ENCODE measurements at regions not wholly inside any gene's neighbourhood (a gene's known extent, or its start where the extent isn't known, plus 50 kb on each side); places are given as distances from the start of the nearest gene placed in this dataset.

DNA sequence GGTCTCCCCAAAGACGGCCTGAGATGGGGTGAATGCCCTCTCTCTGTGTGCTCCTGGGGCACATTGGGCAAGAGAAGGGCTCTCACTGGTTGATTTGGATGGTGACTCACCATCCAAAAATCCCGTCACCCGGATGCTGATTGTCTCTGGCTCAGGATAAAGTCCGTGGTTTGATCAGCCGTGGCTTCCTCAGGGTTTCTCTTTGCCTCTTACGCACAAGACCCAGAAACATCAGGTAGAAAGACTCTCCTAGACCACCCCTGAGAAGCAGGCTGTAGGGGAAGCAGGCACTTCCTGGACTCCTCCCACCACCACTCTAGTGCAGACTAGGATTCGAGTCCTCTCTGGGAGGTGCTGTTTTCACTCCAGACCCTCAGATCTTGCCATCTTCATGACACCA, 176.1 kb upstream of the NCAM1 start:
- no peak for TF ChIP-seq Cebpa-rat (IDR thresholded peaks at IDR 0.05)
- Histone ChIP-seq H3K36me3 (no peaks in the 10 kb centered on the region), H4K20me1 (no peaks in the 10 kb centered on the region), H3K4me3 (no peak overlapping the region), H3K27me3 (no peaks in the 10 kb centered on the region), H3K9ac (no peak overlapping the region), H3K4me1 (no peaks in the 10 kb centered on the region), H3K4me2 (no peak overlapping the region), H3K27ac (no peak overlapping the region), H3K9me3 (no peaks in the 10 kb centered on the region)

DNA sequence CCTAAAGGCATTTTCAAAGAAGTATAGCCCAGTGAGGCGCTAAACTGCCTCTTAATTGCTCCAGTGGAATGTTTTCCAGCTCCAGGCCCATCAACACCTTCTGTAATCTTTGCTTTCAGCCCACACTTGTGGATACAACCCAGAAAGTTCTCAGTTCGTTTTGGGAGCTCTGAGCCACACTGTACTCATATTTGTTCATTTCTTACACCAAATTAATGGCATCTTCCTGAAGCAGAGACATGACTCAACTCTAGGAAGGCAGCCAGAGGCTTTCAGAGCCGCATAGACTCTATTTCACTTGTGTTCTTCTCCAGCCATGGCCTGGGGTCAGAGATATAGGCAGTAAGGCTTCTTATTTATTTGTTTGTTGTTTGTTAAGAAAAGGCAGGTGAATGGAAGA, 175.5 kb upstream of the NCAM1 start:
- no peak overlapping the region for H3K27ac ChIP-seq
- H3K4me1 ChIP-seq: no peaks in the 10 kb centered on the region
- no peak overlapping the region for H3K4me3 ChIP-seq
- no peak for TF ChIP-seq Cebpa-rat (IDR thresholded peaks at IDR 0.05)
- no peak overlapping the region for H3K4me2 ChIP-seq
- H4K20me1 ChIP-seq: no peaks in the 10 kb centered on the region
- H3K9me3 ChIP-seq: no peaks in the 10 kb centered on the region
- no peak overlapping the region for H3K9ac ChIP-seq
- no peaks in the 10 kb centered on the region for H3K36me3 ChIP-seq
- no peaks in the 10 kb centered on the region for H3K27me3 ChIP-seq

DNA sequence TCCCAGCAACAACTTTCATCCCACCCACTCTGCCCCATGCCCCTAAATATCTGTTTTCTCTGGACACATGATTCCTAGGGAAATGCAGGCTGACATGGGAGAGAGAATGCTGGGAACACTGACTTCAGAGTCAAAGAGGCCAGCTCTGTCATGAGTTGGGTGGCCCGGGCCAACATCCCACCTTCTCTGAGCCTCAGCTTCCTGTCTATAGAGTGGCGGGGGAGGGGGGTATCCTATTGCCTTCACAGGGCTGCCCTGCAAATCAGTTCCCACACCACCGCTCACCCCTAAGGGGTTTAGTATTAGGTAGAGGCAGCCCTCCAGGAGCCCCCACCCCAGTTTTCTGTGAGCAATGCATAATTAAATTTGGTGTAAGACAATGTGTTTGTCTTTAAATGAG, 175.0 kb upstream of the NCAM1 start:
- Histone ChIP-seq H3K4me1 (no peaks in the 10 kb centered on the region), H3K4me3 (no peak overlapping the region), H4K20me1 (no peaks in the 10 kb centered on the region), H3K27ac (no peak overlapping the region), H3K27me3 (no peaks in the 10 kb centered on the region), H3K36me3 (no peaks in the 10 kb centered on the region), H3K9ac (no peak overlapping the region), H3K4me2 (no peak overlapping the region), H3K9me3 (no peaks in the 10 kb centered on the region)
- no peak for TF ChIP-seq Cebpa-rat (IDR thresholded peaks at IDR 0.05)

- no peak overlapping the region for H3K9ac ChIP-seq
- H4K20me1 ChIP-seq: no peaks in the 10 kb centered on the region
- H3K4me3 ChIP-seq: no peak overlapping the region
- no peaks in the 10 kb centered on the region for H3K4me1 ChIP-seq
- H3K4me2 ChIP-seq: no peak overlapping the region
- no peaks in the 10 kb centered on the region for H3K9me3 ChIP-seq
- no peaks in the 10 kb centered on the region for H3K36me3 ChIP-seq
- no peaks in the 10 kb centered on the region for H3K27me3 ChIP-seq
- no peak overlapping the region for H3K27ac ChIP-seq
- no peak for TF ChIP-seq Cebpa-rat (IDR thresholded peaks at IDR 0.05)
Observed at GRCh38 chr11:112786886-112787530, 174.2 kb upstream of the NCAM1 start.

GRCh38 chr11:112789481-112789880, 171.7 kb upstream of the NCAM1 start:
- no peak for TF ChIP-seq Cebpa-rat (IDR thresholded peaks at IDR 0.05)
- H3K36me3 ChIP-seq: no peaks in the 10 kb centered on the region
- H3K9ac ChIP-seq: no peak overlapping the region
- no peaks in the 10 kb centered on the region for H3K27me3 ChIP-seq
- H3K4me3 ChIP-seq: no peak overlapping the region
- no peak overlapping the region for H3K4me2 ChIP-seq
- H4K20me1 ChIP-seq: no peaks in the 10 kb centered on the region
- H3K9me3 ChIP-seq: no peaks in the 10 kb centered on the region
- peaks cover 7% of the 10 kb centered on the region for H3K4me1 ChIP-seq
- H3K27ac ChIP-seq: no peak overlapping the region

DNA sequence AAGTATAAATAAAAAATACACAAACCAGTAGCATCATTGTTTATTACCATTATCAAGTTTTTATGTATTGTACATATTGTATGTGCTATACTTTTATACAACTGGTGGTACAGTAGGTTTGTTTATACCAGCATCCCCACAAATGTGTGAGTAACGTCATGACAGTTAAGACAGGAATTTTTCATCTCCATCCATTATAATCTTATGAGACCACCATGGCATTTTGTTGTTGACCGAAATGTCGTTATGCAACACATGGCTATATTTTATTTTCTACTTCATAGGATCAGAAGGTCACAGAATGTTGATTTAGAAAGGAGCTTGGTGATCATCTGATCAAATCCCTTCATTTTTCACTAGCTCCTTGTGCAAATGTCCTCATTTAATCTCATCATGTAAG, 170.9 kb upstream of the NCAM1 start:
- H3K4me1 ChIP-seq: peaks cover 15% of the 10 kb centered on the region
- H3K9ac ChIP-seq: no peak overlapping the region
- no peaks in the 10 kb centered on the region for H4K20me1 ChIP-seq
- no peaks in the 10 kb centered on the region for H3K9me3 ChIP-seq
- H3K36me3 ChIP-seq: no peaks in the 10 kb centered on the region
- H3K4me3 ChIP-seq: no peak overlapping the region
- no peak overlapping the region for H3K27ac ChIP-seq
- H3K4me2 ChIP-seq: no peak overlapping the region
- no peak for TF ChIP-seq Cebpa-rat (IDR thresholded peaks at IDR 0.05)
- no peaks in the 10 kb centered on the region for H3K27me3 ChIP-seq

GRCh38 chr11:112792070-112792469, 169.2 kb upstream of the NCAM1 start:
- Histone ChIP-seq H3K9ac (no peak overlapping the region), H3K4me2 (no peak overlapping the region), H3K4me1 (peaks cover 29% of the 10 kb centered on the region), H3K4me3 (no peak overlapping the region), H3K36me3 (no peaks in the 10 kb centered on the region), H4K20me1 (no peaks in the 10 kb centered on the region), H3K9me3 (no peaks in the 10 kb centered on the region), H3K27ac (no peak overlapping the region), H3K27me3 (no peaks in the 10 kb centered on the region)
- no peak for TF ChIP-seq Cebpa-rat (IDR thresholded peaks at IDR 0.05)

DNA sequence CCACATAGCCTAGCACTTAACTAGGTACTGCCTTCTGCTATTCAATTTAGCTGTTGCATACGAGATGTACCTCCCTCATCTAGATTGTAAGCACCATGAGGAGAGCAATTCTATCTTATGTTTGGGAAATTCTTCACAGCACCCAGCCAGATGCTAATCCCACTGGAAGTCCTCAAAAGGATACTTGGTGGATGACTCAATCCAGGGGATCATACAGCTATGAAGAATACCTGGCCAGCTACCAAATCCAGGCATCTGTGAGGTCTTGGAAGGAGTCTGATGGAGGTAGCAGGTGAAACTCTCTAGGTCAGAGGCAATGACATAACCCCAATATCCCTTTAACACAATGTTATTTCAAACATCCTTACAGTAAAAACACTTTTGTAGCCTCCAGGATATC, 167.8 kb upstream of the NCAM1 start:
- Histone ChIP-seq H4K20me1 (no peaks in the 10 kb centered on the region), H3K9me3 (no peaks in the 10 kb centered on the region), H3K4me3 (no peak overlapping the region), H3K9ac (no peak overlapping the region), H3K27me3 (no peaks in the 10 kb centered on the region), H3K27ac (no peak overlapping the region), H3K36me3 (no peaks in the 10 kb centered on the region), H3K4me2 (no peak overlapping the region), H3K4me1 (peaks cover 29% of the 10 kb centered on the region)
- no peak for TF ChIP-seq Cebpa-rat (IDR thresholded peaks at IDR 0.05)

GRCh38 chr11:112794331-112794846, 166.8 kb upstream of the NCAM1 start:
- Histone ChIP-seq H3K9ac (no peak overlapping the region), H4K20me1 (no peaks in the 10 kb centered on the region), H3K9me3 (no peaks in the 10 kb centered on the region), H3K4me2 (no peak overlapping the region), H3K4me3 (no peak overlapping the region), H3K27ac (no peak overlapping the region), H3K27me3 (no peaks in the 10 kb centered on the region), H3K4me1 (peaks cover 29% of the 10 kb centered on the region), H3K36me3 (no peaks in the 10 kb centered on the region)
- TF ChIP-seq Cebpa-rat (IDR thresholded peaks at IDR 0.05): no peak

DNA sequence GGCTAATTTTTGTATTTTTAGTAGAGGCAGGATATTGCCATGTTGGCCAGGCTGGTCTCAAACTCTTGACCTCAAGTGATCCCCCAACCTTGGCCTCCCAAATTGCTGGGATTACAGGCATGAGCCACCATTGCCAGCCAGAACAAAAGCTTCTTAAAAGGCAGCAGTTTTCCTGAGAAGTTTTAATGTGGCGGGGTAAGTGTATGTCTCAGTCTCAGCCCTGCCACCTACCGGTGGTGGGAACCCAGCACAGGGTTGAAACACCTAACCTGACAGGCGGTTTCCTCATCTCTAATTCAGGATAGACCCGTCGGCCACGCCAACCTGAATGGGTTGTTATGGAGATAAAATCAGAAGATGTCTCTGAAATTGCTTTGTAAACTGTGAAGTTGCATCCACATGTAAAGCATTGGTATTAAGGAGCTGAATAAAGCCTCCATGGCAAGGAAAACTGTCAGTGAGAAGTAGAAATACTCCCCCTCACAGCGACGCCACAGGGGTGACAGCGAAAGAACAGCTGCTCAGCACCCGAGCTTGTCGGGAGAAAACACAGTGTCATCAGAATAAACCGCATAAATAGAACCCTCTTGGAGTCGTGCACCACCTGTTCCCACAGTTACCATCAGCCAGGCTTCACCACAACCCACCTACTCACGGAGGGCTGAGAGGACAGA, 165.9 kb upstream of the NCAM1 start:
- H4K20me1 ChIP-seq: no peaks in the 10 kb centered on the region
- H3K36me3 ChIP-seq: no peaks in the 10 kb centered on the region
- no peak overlapping the region for H3K4me2 ChIP-seq
- no peak for TF ChIP-seq Cebpa-rat (IDR thresholded peaks at IDR 0.05)
- H3K4me1 ChIP-seq: peaks cover 29% of the 10 kb centered on the region
- H3K9me3 ChIP-seq: no peaks in the 10 kb centered on the region
- no peak overlapping the region for H3K4me3 ChIP-seq
- H3K27ac ChIP-seq: no peak overlapping the region
- H3K9ac ChIP-seq: no peak overlapping the region
- no peaks in the 10 kb centered on the region for H3K27me3 ChIP-seq

Data from BLaER1 (cell line).